Loucy (cell line): ENCODE measurements at regions not wholly inside any gene's neighbourhood (a gene's known extent, or its start where the extent isn't known, plus 50 kb on each side); places are given as distances from the start of the nearest gene placed in this dataset.
"Not testable (repeated sequence)": the region's sequence is repeated elsewhere in the genome, so short reads cannot be mapped to it uniquely, and the experiment has no call there.

Source experiments
- H2AFZ ChIP-seq: fragments of 200-600 bp; sonication (generic); 2 replicates; pipeline ENCODE4 v1.6.0; 2016; ENCODE audit warnings: antibody characterized with exemption, mild to moderate bottlenecking, low read length, moderate library complexity
- H3F3A ChIP-seq: fragments of 200-600 bp; 2 replicates; pipeline ENCODE4 v1.6.0; 2016; ENCODE audit warnings: antibody characterized with exemption, low read depth, mild to moderate bottlenecking
- H3K27me3 ChIP-seq: fragments of 200-600 bp; sonication (generic); 2 replicates; pipeline ENCODE4 v1.6.1; 2014; ENCODE audit warnings: low read length, mild to moderate bottlenecking; ENCODE audit not compliant: insufficient read depth, poor library complexity, severe bottlenecking
- H3K36me3 ChIP-seq: fragments of 200-600 bp; sonication (generic); 2 replicates; pipeline ENCODE4 v1.6.1; 2016; ENCODE audit warnings: low read length; ENCODE audit not compliant: insufficient read depth
- H3K4me1 ChIP-seq: fragments of 200-600 bp; sonication (generic); 2 replicates; pipeline ENCODE4 v1.5.1; 2014; ENCODE audit warnings: low read length, mild to moderate bottlenecking; ENCODE audit not compliant: insufficient read depth, poor library complexity, severe bottlenecking
- H3K4me2 ChIP-seq: fragments of 200-600 bp; sonication (generic); 2 replicates; pipeline ENCODE4 v1.6.0; 2014; ENCODE audit warnings: antibody characterized with exemption, low read length, low read depth, mild to moderate bottlenecking; ENCODE audit not compliant: poor library complexity, severe bottlenecking
- H3K4me3 ChIP-seq: fragments of 200-600 bp; sonication (generic); 2 replicates; pipeline ENCODE4 v1.5.1; 2014; ENCODE audit warnings: low read length, mild to moderate bottlenecking, mixed read lengths; ENCODE audit not compliant: poor library complexity, severe bottlenecking
- H3K79me2 ChIP-seq: fragments of 200-600 bp; sonication (generic); 2 replicates; pipeline ENCODE4 v1.6.1; 2014; ENCODE audit warnings: low read length; ENCODE audit not compliant: insufficient read depth
- H3K9ac ChIP-seq: fragments of 200-600 bp; sonication (generic); 2 replicates; pipeline ENCODE4 v1.6.0; 2014; ENCODE audit warnings: mild to moderate bottlenecking, low read depth, low read length, moderate library complexity; ENCODE audit not compliant: poor library complexity, severe bottlenecking
- H3K9me2 ChIP-seq: fragments of 200-600 bp; sonication (generic); replicated peaks from 2 replicates; pipeline ENCODE4 v1.6.1; 2016; ENCODE audit warnings: low read depth, low read length, mixed read lengths
- H3K9me3 ChIP-seq: fragments of 200-600 bp; sonication (generic); 2 replicates; pipeline ENCODE4 v1.6.1; 2014; ENCODE audit warnings: mild to moderate bottlenecking, antibody characterized with exemption, low read length, low read depth; ENCODE audit not compliant: insufficient read depth
- H4K20me1 ChIP-seq: fragments of 200-600 bp; sonication (generic); 2 replicates; pipeline ENCODE4 v1.6.0; 2014; ENCODE audit warnings: antibody characterized with exemption, low read length, mild to moderate bottlenecking; ENCODE audit not compliant: insufficient read depth, poor library complexity, severe bottlenecking
- EZH2phosphoT487 ChIP-seq: fragments of 200-600 bp; IDR thresholded peaks from 2 replicates; pipeline ENCODE4 v1.6.1; 2018; ENCODE audit warnings: antibody characterized with exemption, mild to moderate bottlenecking, moderate library complexity, borderline replicate concordance
- TF ChIP-seq, protein P1 (sequence below): fragments of 200-600 bp; sonication (generic); conservative IDR thresholded peaks from 2 replicates; pipeline ENCODE4 v1.5.1; 2014; ENCODE audit warnings: mild to moderate bottlenecking, antibody characterized with exemption, low read length

GRCh38 chr15:96477227-96477626 lies 146.7 kb downstream of the NR2F2 start:
- H4K20me1 ChIP-seq = no peaks in the 10 kb centered on the region
- H3K9me2 ChIP-seq = no peaks in the 10 kb centered on the region
- no peaks in the 10 kb centered on the region for H3K79me2 ChIP-seq
- H3K4me1 ChIP-seq = no peaks in the 10 kb centered on the region
- no peaks in the 10 kb centered on the region for H3K9me3 ChIP-seq
- H2AFZ ChIP-seq = no peak overlapping the region
- H3K4me3 ChIP-seq = no peak overlapping the region
- H3K27me3 ChIP-seq = no peaks in the 10 kb centered on the region
- H3K4me2 ChIP-seq = no peak overlapping the region
- TF ChIP-seq EZH2phosphoT487 = no peak
- TF ChIP-seq, protein P1, sequence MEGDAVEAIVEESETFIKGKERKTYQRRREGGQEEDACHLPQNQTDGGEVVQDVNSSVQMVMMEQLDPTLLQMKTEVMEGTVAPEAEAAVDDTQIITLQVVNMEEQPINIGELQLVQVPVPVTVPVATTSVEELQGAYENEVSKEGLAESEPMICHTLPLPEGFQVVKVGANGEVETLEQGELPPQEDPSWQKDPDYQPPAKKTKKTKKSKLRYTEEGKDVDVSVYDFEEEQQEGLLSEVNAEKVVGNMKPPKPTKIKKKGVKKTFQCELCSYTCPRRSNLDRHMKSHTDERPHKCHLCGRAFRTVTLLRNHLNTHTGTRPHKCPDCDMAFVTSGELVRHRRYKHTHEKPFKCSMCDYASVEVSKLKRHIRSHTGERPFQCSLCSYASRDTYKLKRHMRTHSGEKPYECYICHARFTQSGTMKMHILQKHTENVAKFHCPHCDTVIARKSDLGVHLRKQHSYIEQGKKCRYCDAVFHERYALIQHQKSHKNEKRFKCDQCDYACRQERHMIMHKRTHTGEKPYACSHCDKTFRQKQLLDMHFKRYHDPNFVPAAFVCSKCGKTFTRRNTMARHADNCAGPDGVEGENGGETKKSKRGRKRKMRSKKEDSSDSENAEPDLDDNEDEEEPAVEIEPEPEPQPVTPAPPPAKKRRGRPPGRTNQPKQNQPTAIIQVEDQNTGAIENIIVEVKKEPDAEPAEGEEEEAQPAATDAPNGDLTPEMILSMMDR = no peak
- no peak overlapping the region for H3K9ac ChIP-seq
- no peaks in the 10 kb centered on the region for H3F3A ChIP-seq
- no peaks in the 10 kb centered on the region for H3K36me3 ChIP-seq

DNA sequence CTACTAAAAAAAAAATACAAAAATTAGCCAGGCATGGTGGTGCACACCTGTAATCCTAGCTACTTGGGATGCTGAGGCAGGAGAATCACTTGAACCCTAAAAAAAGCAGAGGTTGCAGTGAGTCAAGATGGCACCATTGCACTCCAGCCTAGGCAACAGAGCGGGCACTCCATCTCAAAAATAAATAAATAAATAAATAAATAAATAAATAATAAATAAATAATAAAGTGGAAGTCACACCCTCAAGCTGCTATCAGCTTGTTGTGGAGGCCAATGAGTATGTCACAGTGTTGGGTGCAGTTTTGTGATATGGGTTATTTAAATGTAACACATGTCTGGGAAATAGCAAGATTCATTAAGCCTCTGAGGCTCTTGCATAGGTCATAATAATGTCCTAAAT lies 153.9 kb downstream of the NR2F2 start:
- not testable (repeated sequence) for H3F3A ChIP-seq, H3K4me2 ChIP-seq, H3K9me2 ChIP-seq, H3K27me3 ChIP-seq, H4K20me1 ChIP-seq, H3K9ac ChIP-seq, H3K4me1 ChIP-seq, H3K79me2 ChIP-seq, H3K4me3 ChIP-seq, H3K9me3 ChIP-seq, H2AFZ ChIP-seq, H3K36me3 ChIP-seq

- Histone ChIP-seq H3F3A (no peaks in the 10 kb centered on the region), H3K4me2 (no peak overlapping the region), H4K20me1 (no peaks in the 10 kb centered on the region), H3K27me3 (no peaks in the 10 kb centered on the region), H3K9me2 (no peaks in the 10 kb centered on the region), H3K4me3 (no peak overlapping the region), H3K9me3 (no peaks in the 10 kb centered on the region), H3K4me1 (no peaks in the 10 kb centered on the region), H3K79me2 (no peaks in the 10 kb centered on the region), H3K36me3 (no peaks in the 10 kb centered on the region), H3K9ac (no peak overlapping the region), H2AFZ (no peak overlapping the region)
- TF ChIP-seq EZH2phosphoT487 = no peak
- TF ChIP-seq, protein P1 = no peak
Measured at GRCh38 chr15:96484830-96485229, 154.3 kb downstream of the NR2F2 start.

DNA sequence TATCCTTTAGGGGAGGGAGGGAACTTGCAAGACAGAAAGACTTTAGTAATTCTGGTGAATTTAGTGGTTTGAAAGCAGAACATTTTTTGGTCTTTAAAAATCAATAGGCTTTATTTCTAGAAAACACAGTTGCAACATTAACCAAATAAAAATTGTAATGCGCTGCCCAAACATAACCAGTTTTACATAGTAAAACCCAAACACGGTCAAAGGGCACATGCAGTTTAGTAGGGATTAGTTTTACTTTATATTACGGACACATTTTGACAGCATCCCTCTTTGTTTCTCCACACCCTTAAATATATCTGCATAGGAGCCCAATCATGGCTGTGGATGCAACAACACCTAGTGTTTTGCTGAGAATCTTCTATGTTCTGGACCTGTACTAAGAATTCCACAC lies 156.7 kb downstream of the NR2F2 start:
- Histone ChIP-seq H3K27me3 (no peaks in the 10 kb centered on the region), H2AFZ (no peak overlapping the region), H3K9me2 (no peaks in the 10 kb centered on the region), H3K4me2 (no peak overlapping the region), H3K36me3 (no peaks in the 10 kb centered on the region), H3K4me1 (no peaks in the 10 kb centered on the region), H3K4me3 (no peak overlapping the region), H4K20me1 (no peaks in the 10 kb centered on the region), H3K79me2 (no peaks in the 10 kb centered on the region), H3K9ac (no peak overlapping the region), H3K9me3 (no peaks in the 10 kb centered on the region), H3F3A (no peaks in the 10 kb centered on the region)
- TF ChIP-seq, protein P1 = no peak
- TF ChIP-seq EZH2phosphoT487 = no peak

DNA sequence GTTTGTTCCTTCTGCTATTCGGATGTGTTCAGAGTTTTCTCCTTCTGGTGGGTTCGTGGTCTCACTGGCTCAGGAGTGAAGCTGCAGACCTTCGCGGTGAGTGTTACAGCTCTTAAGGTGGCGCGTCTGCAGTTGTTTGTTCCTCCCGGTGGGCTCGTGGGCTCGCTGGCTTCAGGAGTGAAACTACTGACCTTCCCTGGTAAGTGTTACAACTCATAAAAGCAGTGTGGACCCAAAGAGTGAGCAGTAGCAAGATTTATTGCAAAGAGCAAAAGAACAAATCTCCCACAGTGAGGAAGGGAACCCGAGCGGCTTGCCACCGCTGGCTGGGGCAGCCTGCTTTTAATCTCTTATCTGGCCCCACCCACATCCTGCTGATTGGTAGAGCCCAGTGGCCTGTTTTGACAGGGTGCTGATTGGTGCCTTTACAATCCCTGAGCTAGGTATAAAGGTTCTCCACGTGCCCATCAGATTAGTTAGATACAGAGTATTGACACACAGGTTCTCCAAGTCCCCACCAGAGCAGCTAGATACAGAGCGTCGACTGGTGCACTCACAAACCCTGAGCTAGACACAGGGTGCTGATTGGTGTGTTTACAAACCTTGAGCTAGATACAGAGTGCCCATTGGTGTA lies 160.7 kb downstream of the NR2F2 start:
- H3K27me3 ChIP-seq, H3K9ac ChIP-seq, H3K79me2 ChIP-seq, H3K9me3 ChIP-seq, H3K9me2 ChIP-seq, H4K20me1 ChIP-seq, H3F3A ChIP-seq, H3K4me3 ChIP-seq, H3K36me3 ChIP-seq, H2AFZ ChIP-seq, H3K4me2 ChIP-seq: not testable (repeated sequence)
- H3K4me1 ChIP-seq = peaks cover 19% of the 10 kb centered on the region
